GM18508 (cell line): ENCODE measurements at regions not wholly inside any gene's neighbourhood (a gene's known extent, or its start where the extent isn't known, plus 50 kb on each side); places are given as distances from the start of the nearest gene placed in this dataset.

Experiments used
- ATAC-seq: cut with Tn5 transposase; IDR thresholded peaks from one replicate; pipeline ENCODE4 v1.9.1; 2021; ENCODE audit warnings: moderate number of reproducible peaks; ENCODE audit not compliant: insufficient read depth, unreplicated experiment

GRCh38 chr14:34007902-34008301 lies 57.0 kb upstream of the EGLN3 start:
- ATAC-seq, result no peak

- ATAC-seq, result no peak
Observed at GRCh38 chr14:34005901-34006300, 55.0 kb upstream of the EGLN3 start.

GRCh38 chr14:34004881-34005280 lies 54.0 kb upstream of the EGLN3 start:
- ATAC-seq, result no peak

- no peak for ATAC-seq
Observed at GRCh38 chr14:34003691-34004090, 52.8 kb upstream of the EGLN3 start.

- ATAC-seq, result no peak
Observed at GRCh38 chr14:34003082-34003668, 52.3 kb upstream of the EGLN3 start.
